Uterus (tissue), 2 donors: ENCODE measurements at regions not wholly inside any gene's neighbourhood (a gene's known extent, or its start where the extent isn't known, plus 50 kb on each side); places are given as distances from the start of the nearest gene placed in this dataset.

ENCODE experiments used
- CTCF ChIP-seq, 4 experiments: fragments of 200-600 bp in 2 of 4; fragments of 450-650 bp in 2 of 4; sonication (generic) in 2 of 4; IDR thresholded peaks; one replicate each; pipeline ENCODE4 v1.5.1; 2016 to 2019; ENCODE audit warnings: antibody characterized with exemption in 4 of 4, mild to moderate bottlenecking in 2 of 4, moderate library complexity in 1 of 4
- POLR2A ChIP-seq, 2 donors: fragments of 450-650 bp; IDR thresholded peaks; one replicate each; pipeline ENCODE4 v1.6.1; 2016; ENCODE audit warnings: antibody characterized with exemption in 2 of 2, mild to moderate bottlenecking in 1 of 2, moderate library complexity in 1 of 2

- TF ChIP-seq CTCF (IDR thresholded peaks at IDR 0.05), result no peak
- TF ChIP-seq POLR2A (IDR thresholded peaks at IDR 0.05), result no peak
Observed at GRCh38 chr6:134117409-134117808, 65.0 kb upstream of the SLC2A12 start.
